ENCODE measurements at regions not wholly inside any gene's neighbourhood (a gene's known extent, or its start where the extent isn't known, plus 50 kb on each side); places are given as distances from the start of the nearest gene placed in this dataset.
"Not testable (repeated sequence)": the region's sequence is repeated elsewhere in the genome, so short reads cannot be mapped to it uniquely, and the experiment has no call there.

DNA sequence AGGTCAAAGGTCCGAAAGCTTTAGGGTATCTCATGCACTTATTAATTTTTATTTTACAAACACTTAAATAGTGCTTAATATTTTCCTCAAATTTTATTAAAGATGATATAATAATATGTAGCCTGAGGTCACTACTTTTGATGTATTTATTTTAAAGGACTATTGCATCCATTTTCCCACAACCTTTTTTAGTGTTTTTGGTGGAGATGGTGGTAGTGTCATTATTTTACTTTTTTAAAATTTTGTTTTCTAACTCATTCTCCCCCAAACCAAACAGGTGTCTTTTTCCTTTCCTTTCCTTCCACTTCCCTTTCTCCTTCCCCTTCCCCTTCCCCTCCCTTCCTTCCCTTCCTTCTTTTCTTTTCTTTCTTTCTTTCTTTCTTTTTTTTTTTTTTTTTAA, 328.6 kb downstream of the CYLC2 start:
- H3K36me3 Mint-ChIP-seq (ENCODE audit: low read depth) = no peaks in the 10 kb centered on the region
- TF ChIP-seq CTCF (IDR thresholded peaks at IDR 0.05) = no peak
- no peak overlapping the region for H3K27ac Mint-ChIP-seq
- no peak overlapping the region for H3K4me3 Mint-ChIP-seq
- no peaks in the 10 kb centered on the region for H3K4me1 Mint-ChIP-seq (ENCODE audit: low read depth)
- peaks cover 30% of the 10 kb centered on the region for H3K9me3 Mint-ChIP-seq
- no peak for DNase-seq
- no peaks in the 10 kb centered on the region for H3K27me3 Mint-ChIP-seq (ENCODE audit: insufficient read depth)

DNA sequence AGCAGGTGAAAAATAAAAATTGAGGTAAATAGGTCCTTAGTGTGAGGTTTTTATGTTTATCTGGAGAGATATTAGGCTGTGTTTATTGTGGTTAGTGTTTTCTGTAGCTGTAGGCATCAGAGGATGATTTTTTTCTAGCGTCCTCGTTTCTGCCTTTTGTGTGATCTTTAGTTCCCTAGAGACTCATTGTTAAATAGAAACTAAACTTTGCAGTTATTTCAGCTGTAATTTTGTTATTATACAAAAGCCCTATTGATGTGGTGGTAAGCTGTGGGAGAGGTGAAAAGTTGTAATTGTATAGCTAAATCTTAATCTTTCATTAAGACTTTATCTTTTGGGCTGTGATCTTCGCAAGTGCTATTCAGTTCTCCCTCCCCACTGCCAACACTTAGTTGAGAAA, 340.3 kb downstream of the CYLC2 start:
- TF ChIP-seq CTCF (IDR thresholded peaks at IDR 0.05) = no peak
- Mint-ChIP-seq H3K4me1 (ENCODE audit: low read depth) (no peaks in the 10 kb centered on the region), H3K9me3 (peaks cover 23% of the 10 kb centered on the region), H3K36me3 (ENCODE audit: low read depth) (no peaks in the 10 kb centered on the region), H3K4me3 (no peak overlapping the region), H3K27me3 (ENCODE audit: insufficient read depth) (peaks cover 2% of the 10 kb centered on the region; the same call in 1 of the 2 replicates), H3K27ac (no peak overlapping the region)
- no peak for DNase-seq

GRCh38 chr9:103355000-103355399, 359.9 kb downstream of the CYLC2 start:
- H3K27me3 Mint-ChIP-seq (ENCODE audit: insufficient read depth) = no peaks in the 10 kb centered on the region
- no peak overlapping the region for H3K27ac Mint-ChIP-seq
- no peak for DNase-seq
- H3K4me3 Mint-ChIP-seq = no peak overlapping the region
- H3K9me3 Mint-ChIP-seq = peaks cover 21% of the 10 kb centered on the region
- no peaks in the 10 kb centered on the region for H3K36me3 Mint-ChIP-seq (ENCODE audit: low read depth)
- no peak for TF ChIP-seq CTCF (IDR thresholded peaks at IDR 0.05)
- no peaks in the 10 kb centered on the region for H3K4me1 Mint-ChIP-seq (ENCODE audit: low read depth)

DNA sequence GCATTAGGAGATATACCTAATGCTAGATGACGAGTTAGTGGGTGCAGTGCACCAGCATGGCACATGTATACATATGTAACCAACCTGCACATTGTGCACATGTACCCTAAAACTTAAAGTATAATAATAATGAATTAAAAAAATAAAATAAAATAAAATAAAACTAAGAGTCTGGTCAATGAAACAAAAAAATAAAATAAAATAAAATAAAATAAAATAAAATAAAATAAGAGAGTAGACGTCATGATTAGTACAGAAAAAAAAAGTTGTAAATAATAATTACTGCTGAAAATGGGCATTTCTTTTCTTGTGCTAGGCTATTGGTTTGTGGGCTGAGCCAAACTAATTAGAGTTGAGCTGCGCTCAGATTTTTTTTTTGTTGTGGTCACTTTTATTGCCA, 362.8 kb downstream of the CYLC2 start:
- peaks cover 35% of the 10 kb centered on the region for H3K9me3 Mint-ChIP-seq
- not testable (repeated sequence) for H3K4me3 Mint-ChIP-seq; DNase-seq; H3K27me3 Mint-ChIP-seq (ENCODE audit: insufficient read depth); H3K4me1 Mint-ChIP-seq (ENCODE audit: low read depth); H3K36me3 Mint-ChIP-seq (ENCODE audit: low read depth); H3K27ac Mint-ChIP-seq

DNA sequence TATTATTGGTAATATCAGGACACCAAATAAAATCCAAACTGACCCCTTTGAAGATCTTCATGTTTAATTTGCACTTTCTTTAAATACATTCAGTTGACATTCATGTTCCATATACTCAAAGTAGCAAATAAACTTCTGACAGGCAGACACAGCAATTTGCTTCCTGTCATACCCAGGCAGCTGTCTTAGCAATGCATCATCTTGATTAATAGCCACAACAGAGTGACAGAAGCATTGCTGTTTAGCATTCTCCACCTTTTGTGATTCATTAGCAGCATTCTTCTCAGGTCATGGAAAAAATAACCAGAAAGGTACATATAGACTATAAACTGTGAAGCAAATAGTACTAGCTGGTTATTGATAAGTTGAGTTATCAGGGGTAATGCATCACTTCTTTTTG, 366.8 kb downstream of the CYLC2 start:
- H3K27me3 Mint-ChIP-seq (ENCODE audit: insufficient read depth) = no peaks in the 10 kb centered on the region; the same call in none of the 2 replicates
- H3K36me3 Mint-ChIP-seq (ENCODE audit: low read depth) = no peaks in the 10 kb centered on the region
- no peak overlapping the region for H3K27ac Mint-ChIP-seq
- TF ChIP-seq CTCF (IDR thresholded peaks at IDR 0.05) = no peak
- H3K4me3 Mint-ChIP-seq = no peak overlapping the region
- peaks cover 38% of the 10 kb centered on the region for H3K9me3 Mint-ChIP-seq
- no peaks in the 10 kb centered on the region for H3K4me1 Mint-ChIP-seq (ENCODE audit: low read depth)
- no peak for DNase-seq

DNA sequence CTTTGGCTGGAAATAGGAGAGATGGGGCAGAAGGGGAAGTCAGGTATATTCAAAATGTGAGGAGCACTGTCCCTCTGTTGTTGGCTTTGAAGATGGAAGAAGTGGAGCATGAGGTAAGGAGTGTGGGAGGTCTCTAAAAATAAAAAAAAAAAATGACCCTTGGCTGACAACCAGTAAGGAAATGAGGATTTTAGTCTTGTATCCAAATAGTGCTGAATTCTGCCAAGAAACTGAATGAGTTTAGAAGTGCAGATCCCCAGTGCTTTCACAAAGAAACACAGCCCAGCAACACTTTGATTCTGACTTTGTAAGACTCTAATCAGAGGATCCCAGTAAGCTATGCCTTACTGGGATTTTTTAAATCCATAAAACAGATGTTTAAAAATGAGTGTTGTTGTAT, 367.9 kb downstream of the CYLC2 start:
- H3K4me3 Mint-ChIP-seq = no peak overlapping the region
- H3K9me3 Mint-ChIP-seq = peaks cover 38% of the 10 kb centered on the region

More for the DNA sequence above, 367.9 kb downstream of the CYLC2 start:
- no peak for DNase-seq
- H3K27ac Mint-ChIP-seq = no peak overlapping the region
- no peaks in the 10 kb centered on the region for H3K4me1 Mint-ChIP-seq (ENCODE audit: low read depth)
- no peaks in the 10 kb centered on the region for H3K36me3 Mint-ChIP-seq (ENCODE audit: low read depth)
- TF ChIP-seq CTCF (IDR thresholded peaks at IDR 0.05) = no peak
- H3K27me3 Mint-ChIP-seq (ENCODE audit: insufficient read depth) = no peaks in the 10 kb centered on the region; the same call in none of the 2 replicates
